Endothelial cell of umbilical vein (primary cell): ENCODE measurements at regions not wholly inside any gene's neighbourhood (a gene's known extent, or its start where the extent isn't known, plus 50 kb on each side); places are given as distances from the start of the nearest gene placed in this dataset.

Source experiments
- BruUV-seq: library from RNA; stranded (reverse); fragments of 400-500 nt; replicated peaks from 2 replicates; lab custom pipeline; 2021; lab: Mats Ljungman, UMichigan
- CTCF ChIA-PET: fragments of 300-600, 350-600 bp; sonication (Branson Sonifier 250); formaldehyde crosslinking; loops from one replicate; lab custom pipeline; 2021; ENCODE audit warnings: antibody characterized with exemption, inconsistent platforms; lab: Charles Lee
- POLR2A ChIA-PET: fragments of 300-600, 350-600 bp; sonication (Branson Sonifier 250); formaldehyde crosslinking; loops from one replicate; lab custom pipeline; 2021; ENCODE audit warnings: antibody characterized with exemption, inconsistent platforms; lab: Charles Lee
- DNase-seq: peaks from one replicate; pipeline ENCODE4 v3.0.0-alpha.2; 2011; ENCODE audit warnings: low read depth, low spot score
- FAIRE-seq: peaks from 2 replicates; lab custom pipeline; 2011; peaks lifted over from hg19 to GRCh38; lab: Jason Lieb, UNC
- H2AFZ ChIP-seq: 2 replicates; pipeline ENCODE4 v1.6.0; 2012; ENCODE audit warnings: low read depth, low read length, control low read depth, inconsistent platforms
- H3K27ac ChIP-seq: 2 replicates; pipeline ENCODE4 v1.5.1; 2011; ENCODE audit warnings: low read depth, mild to moderate bottlenecking, control low read depth, low read length, moderate library complexity; ENCODE audit not compliant: insufficient read depth
- H3K27me3 ChIP-seq, 2 experiments: 2 replicates each; pipeline versions ENCODE4 v1.6.0 to v1.6.1; 2011; ENCODE audit warnings: low read length in 2 of 2, mixed read lengths in 1 of 2; ENCODE audit not compliant: control insufficient read depth in 2 of 2, insufficient read depth in 2 of 2
- H3K36me3 ChIP-seq, 2 experiments: 2 replicates in 1 of 2; 3 replicates in 1 of 2; pipeline ENCODE4 v1.5.1; 2011; ENCODE audit warnings: low read length in 2 of 2, mild to moderate bottlenecking in 1 of 2, moderate library complexity in 1 of 2; ENCODE audit not compliant: control insufficient read depth in 2 of 2, insufficient read depth in 2 of 2; ENCODE audit errors: extremely low read depth in 1 of 2
- H3K4me1 ChIP-seq: 3 replicates; pipeline ENCODE4 v1.5.1; 2011; ENCODE audit warnings: mild to moderate bottlenecking, low read length; ENCODE audit not compliant: control insufficient read depth, insufficient read depth; ENCODE audit errors: extremely low read depth
- H3K4me2 ChIP-seq: 2 replicates; pipeline ENCODE4 v1.6.1; 2011; ENCODE audit warnings: low read length, control low read depth, mixed read lengths; ENCODE audit not compliant: insufficient read depth
- H3K4me3 ChIP-seq, 3 experiments: fragments of 200-600 bp in 1 of 3; sonication (generic), shearing (Covaris generic) in 1 of 3; replicated peaks in 1 of 3; 2 replicates each; pipeline ENCODE4 v1.5.1; 2011 to 2016; ENCODE audit warnings: control low read depth in 3 of 3, low read length in 3 of 3, mild to moderate bottlenecking in 2 of 3, inconsistent platforms in 1 of 3, low read depth in 1 of 3, moderate library complexity in 1 of 3; ENCODE audit not compliant: insufficient read depth in 1 of 3
- H3K79me2 ChIP-seq: 2 replicates; pipeline ENCODE4 v1.6.0; 2012; ENCODE audit warnings: low read length, inconsistent platforms; ENCODE audit not compliant: control insufficient read depth, insufficient read depth
- H3K9ac ChIP-seq: replicated peaks from 2 replicates; pipeline ENCODE3; 2011; ENCODE audit warnings: low read length, control low read depth; ENCODE audit not compliant: insufficient read depth; ENCODE audit errors: extremely low read depth
- H3K9me1 ChIP-seq: replicated peaks from 3 replicates; pipeline ENCODE4 v1.6.0; 2011; ENCODE audit warnings: mild to moderate bottlenecking, low read length; ENCODE audit not compliant: control insufficient read depth, insufficient read depth; ENCODE audit errors: extremely low read depth
- H3K9me3 ChIP-seq: replicated peaks from 2 replicates; pipeline ENCODE4 v1.5.1; 2012; ENCODE audit warnings: low read length, inconsistent platforms; ENCODE audit not compliant: control insufficient read depth, insufficient read depth
- H4K20me1 ChIP-seq: replicated peaks from 2 replicates; pipeline ENCODE3; 2011; ENCODE audit warnings: mild to moderate bottlenecking, low read length; ENCODE audit not compliant: control insufficient read depth, insufficient read depth; ENCODE audit errors: extremely low read depth
- CTCF ChIP-seq, 2 donors: IDR thresholded peaks; 1 replicate in 1 of 2; 2 replicates in 1 of 2; pipeline ENCODE4 v1.5.1; 2011; ENCODE audit warnings: low read length in 2 of 2, mild to moderate bottlenecking in 2 of 2, moderate library complexity in 2 of 2, control low read depth in 1 of 2, inconsistent platforms in 1 of 2, low read depth in 1 of 2; ENCODE audit not compliant: insufficient read depth in 1 of 2; ENCODE audit errors: extremely low read depth in 1 of 2
- EZH2 ChIP-seq: IDR thresholded peaks from 2 replicates; pipeline ENCODE4 v1.6.1; 2012; ENCODE audit warnings: borderline replicate concordance, low read depth, mild to moderate bottlenecking, moderate library complexity, low read length, inconsistent platforms; ENCODE audit not compliant: severe bottlenecking
- FOS ChIP-seq: IDR thresholded peaks from 2 replicates; pipeline ENCODE4 v1.6.1; 2011; ENCODE audit warnings: mild to moderate bottlenecking, low read length, moderate library complexity, borderline replicate concordance; ENCODE audit not compliant: insufficient read depth
- GATA2 ChIP-seq: IDR thresholded peaks from 2 replicates; pipeline ENCODE4 v1.7.0; 2011; ENCODE audit warnings: low read depth, mild to moderate bottlenecking, moderate library complexity, mixed read lengths, low read length; ENCODE audit not compliant: insufficient read length, insufficient read depth
- JUN ChIP-seq: IDR thresholded peaks from 2 replicates; pipeline ENCODE4 v1.6.1; 2011; ENCODE audit warnings: borderline replicate concordance, low read depth; ENCODE audit not compliant: insufficient read length, insufficient read depth
- MAX ChIP-seq: IDR thresholded peaks from 2 replicates; pipeline ENCODE4 v1.6.1; 2011; ENCODE audit not compliant: insufficient read depth, insufficient read length
- MYC ChIP-seq: IDR thresholded peaks from one replicate; pipeline ENCODE4 v1.6.1; 2011; ENCODE audit warnings: mild to moderate bottlenecking, low read depth, low read length
- POLR2A ChIP-seq: IDR thresholded peaks from 2 replicates; pipeline ENCODE4 v1.6.1; 2012; ENCODE audit warnings: low read depth, mild to moderate bottlenecking, control low read depth, low read length
- POLR2AphosphoS5 ChIP-seq: IDR thresholded peaks from 2 replicates; pipeline ENCODE4 v1.6.1; 2012; ENCODE audit warnings: low read depth, mild to moderate bottlenecking, control low read depth, low read length, moderate library complexity; ENCODE audit not compliant: insufficient read depth
- dilution Hi-C: fragments of 300-500 bp; cut with MboI; formaldehyde crosslinking; loops from one replicate; pipeline ENCODE4 v1.15.0; 2019; ENCODE audit warnings: low sequenced_read_pairs; ENCODE audit not compliant: extremely low pct_ligation_motif_present
- intact Hi-C: fragments of 100-400 bp; cut with micrococcal nuclease; formaldehyde crosslinking; loops from one replicate; pipeline ENCODE4 v1.10.0; 2022

- no peak overlapping the region for H3K27ac ChIP-seq
- CTCF ChIA-PET = interaction anchor here (1.0 to 1.1 kb wide), 2 partner anchors 41 to 544 kb away, joined by 3 read pairs; no protein-coding TSS in a partner anchor
- H2AFZ ChIP-seq = no peak overlapping the region
- DNase-seq (no peak), FAIRE-seq (no peak)
- no peaks in the 10 kb centered on the region for H3K9me1 ChIP-seq
- dilution Hi-C loops (no loop called here), intact Hi-C loops (no loop called here)
- H3K36me3 ChIP-seq = no peaks in the 10 kb centered on the region
- no peak overlapping the region for H3K4me3 ChIP-seq
- no peak overlapping the region for H3K4me2 ChIP-seq
- POLR2A ChIA-PET = no interaction called here
- no peaks in the 10 kb centered on the region for H3K79me2 ChIP-seq
- TF ChIP-seq EZH2 (no peak), FOS (no peak), MAX (no peak), POLR2A (no peak), CTCF (IDR thresholded peaks at IDR 0.05; ENCODE audit: extremely low read depth in 1 of 2, insufficient read depth in 1 of 2, low read depth in 1 of 2, low read length in 2 of 2) (no peak)
- no peaks in the 10 kb centered on the region for H3K27me3 ChIP-seq
- no peaks in the 10 kb centered on the region for H4K20me1 ChIP-seq
- BruUV-seq = no TSS peak
- peaks cover 17% of the 10 kb centered on the region for H3K4me1 ChIP-seq
- H3K9me3 ChIP-seq = no peaks in the 10 kb centered on the region
- H3K9ac ChIP-seq = no peak overlapping the region
These were observed 304.9 kb downstream of the CYP26B1 start for GRCh38 chr2:71842744-71843143.

- no peaks in the 10 kb centered on the region for H3K9me1 ChIP-seq
- H3K27me3 ChIP-seq = no peaks in the 10 kb centered on the region
- no peaks in the 10 kb centered on the region for H3K9me3 ChIP-seq
- no peak for FAIRE-seq
- H3K27ac ChIP-seq = no peak overlapping the region
- no peak overlapping the region for H2AFZ ChIP-seq
- H3K4me1 ChIP-seq = peaks cover 14% of the 10 kb centered on the region
- TF ChIP-seq POLR2AphosphoS5 = no peak
- TF ChIP-seq POLR2A = no peak
- TF ChIP-seq MYC = no peak
- no peak for TF ChIP-seq GATA2
- no peak for TF ChIP-seq CTCF (IDR thresholded peaks at IDR 0.05; ENCODE audit: extremely low read depth in 1 of 2, insufficient read depth in 1 of 2, low read depth in 1 of 2, low read length in 2 of 2)
- no peak for TF ChIP-seq MAX
- TF ChIP-seq FOS = no peak
- no peak for TF ChIP-seq EZH2
- no peak for TF ChIP-seq JUN
- BruUV-seq = no TSS peak
- no peaks in the 10 kb centered on the region for H3K36me3 ChIP-seq
- H3K4me2 ChIP-seq = no peak overlapping the region
- dilution Hi-C loops (no loop called here), intact Hi-C loops (no loop called here)
- DNase-seq = no peak
- H4K20me1 ChIP-seq = no peaks in the 10 kb centered on the region
- H3K9ac ChIP-seq = no peak overlapping the region
- POLR2A ChIA-PET = no interaction called here
- no peak overlapping the region for H3K4me3 ChIP-seq
- CTCF ChIA-PET = no interaction called here
- no peaks in the 10 kb centered on the region for H3K79me2 ChIP-seq
These were observed 307.8 kb downstream of the CYP26B1 start for GRCh38 chr2:71839826-71840225.
